Adrenal gland (tissue), 9 donors: ENCODE measurements at regions not wholly inside any gene's neighbourhood (a gene's known extent, or its start where the extent isn't known, plus 50 kb on each side); places are given as distances from the start of the nearest gene placed in this dataset.
A peak's percentile ranks its signal among the peaks of the same experiment; 100 is the strongest.
"Not testable (repeated sequence)": the region's sequence is repeated elsewhere in the genome, so short reads cannot be mapped to it uniquely, and the experiment has no call there.

Experiments used
- DNase-seq, 7 donors: peaks; one replicate each; pipeline ENCODE4 v3.0.0-alpha.2; 2019 to 2020
- H3K27ac ChIP-seq, 5 donors: fragments of 200-600 bp; sonication (generic) in 4 of 5; 1 replicate in 3 of 5; 2 replicates in 2 of 5; pipeline versions ENCODE4 v1.5.1 to v1.8.0; 2016 to 2020; ENCODE audit warnings: mild to moderate bottlenecking in 1 of 5
- H3K27me3 ChIP-seq: fragments of 200-600 bp; 2 replicates; pipeline ENCODE4 v1.8.0; 2021
- H3K36me3 ChIP-seq, 2 donors: fragments of 200-600 bp; replicated peaks in 1 of 2; 1 replicate in 1 of 2; 2 replicates in 1 of 2; pipeline versions ENCODE4 v1.5.1 to v1.8.0; 2018 to 2022
- H3K4me1 ChIP-seq, 2 donors: fragments of 200-600 bp; replicated peaks in 1 of 2; 1 replicate in 1 of 2; 2 replicates in 1 of 2; pipeline versions ENCODE4 v1.5.1 to v1.8.0; 2018 to 2021
- H3K4me3 ChIP-seq, 4 donors: fragments of 200-600 bp; sonication (generic) in 3 of 4; one replicate each; pipeline ENCODE4 v1.5.1; 2016 to 2018
- H3K9me3 ChIP-seq, 3 donors: fragments of 200-600 bp; sonication (generic) in 1 of 3; replicated peaks in 1 of 3; 1 replicate in 2 of 3; 2 replicates in 1 of 3; pipeline versions ENCODE4 v1.5.1 to v1.8.0; 2016 to 2021
- WGBS, 4 donors: extraction: QIAGEN DNeasy Blood & Tissue Kit in 2 of 4; methylation state at CpG; one replicate each; pipeline versions ENCODE4 v1.1.5 to v1.1.7; 2013 to 2017; 5-methylcytosine and 5-hydroxymethylcytosine counted together
- intact Hi-C, 2 donors: fragments of 100-400 bp; cut with DNase I; formaldehyde crosslinking; loops; one replicate each; pipeline versions ENCODE4 v1.14.1 to v1.15.0; 2022 to 2023
- donor health status: healthy with polysubstance abuse.
- donor health status: Bipolar disorder and iron deficiency.
- donor health status: DM: yes; HTN: yes; CAD: no.
- donor health status: DM: no; HTN: no; CAD: no.
- donor health status: DM: no; HTN: no; CAD: no.

GRCh38 chr22:11795979-11796378 is 3732.0 kb upstream of the OR11H1 start:
- intact Hi-C loops, DNase-seq, H3K27ac ChIP-seq, H3K4me1 ChIP-seq, H3K9me3 ChIP-seq, H3K36me3 ChIP-seq, H3K27me3 ChIP-seq, H3K4me3 ChIP-seq: not testable (repeated sequence)
- 47 to 58% methylated on average over 2 of the region's 2 CpGs; no CpG with 5 or more reads in 2 of the 4 donors for WGBS, 4 donors

- DNase-seq: peak in 1 of 7 donors; percentile 12
- H3K9me3 ChIP-seq, H3K4me1 ChIP-seq, H3K36me3 ChIP-seq, H3K4me3 ChIP-seq, H3K27me3 ChIP-seq, intact Hi-C loops, H3K27ac ChIP-seq: not testable (repeated sequence)
- 47 to 55% (median 50%) methylated on average over 3 to 9 of the region's 9 CpGs for WGBS, 4 donors
Measured at GRCh38 chr22:11815481-11815880, 3712.5 kb upstream of the OR11H1 start.

DNA sequence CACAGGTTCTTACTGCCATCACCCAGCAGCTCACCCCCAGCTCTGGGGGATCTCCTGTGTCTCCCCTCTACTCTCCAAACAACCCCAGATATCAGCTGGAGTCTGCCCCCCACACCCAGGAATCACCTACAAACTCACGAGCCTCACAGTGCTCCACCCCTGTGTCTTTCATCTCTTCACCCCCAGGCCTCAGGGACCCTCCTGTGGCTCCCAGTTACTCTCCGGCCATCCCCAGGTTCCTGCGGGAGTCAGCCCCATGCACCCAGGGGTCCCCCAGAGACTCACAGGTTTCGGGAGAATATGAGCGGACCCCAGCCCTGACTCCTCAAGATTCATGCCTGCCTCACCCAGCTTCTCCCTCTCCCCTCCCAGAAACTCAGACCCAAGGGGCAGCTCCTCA is 3709.1 kb upstream of the OR11H1 start:
- H3K9me3 ChIP-seq, H3K36me3 ChIP-seq, H3K4me1 ChIP-seq, intact Hi-C loops, H3K27me3 ChIP-seq, H3K27ac ChIP-seq, H3K4me3 ChIP-seq: not testable (repeated sequence)
- peak in 1 of 7 donors; percentile 5 for DNase-seq
- 59 to 67% methylated on average over 1 to 5 of the region's 5 CpGs; no CpG with 5 or more reads in 2 of the 4 donors for WGBS, 4 donors

DNA sequence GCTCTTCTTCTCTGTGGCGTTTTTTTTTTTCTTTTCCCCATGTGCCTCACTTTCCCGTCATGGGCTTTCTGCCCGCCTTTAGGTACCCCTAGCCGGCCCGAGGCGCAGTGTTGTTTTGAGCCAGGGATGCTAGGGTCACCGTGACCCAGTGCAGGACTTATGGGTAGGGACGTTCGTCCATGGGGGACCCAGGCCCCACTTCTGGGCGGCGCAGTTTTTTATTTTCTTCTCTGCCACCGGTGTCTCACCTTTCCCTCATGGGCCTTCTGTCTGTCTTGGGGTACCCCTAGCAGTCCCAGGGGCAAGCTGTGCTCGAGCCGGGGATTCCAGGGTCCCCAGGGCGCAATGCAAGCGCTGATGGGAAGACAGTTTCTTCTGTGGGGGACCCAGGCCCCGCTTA is 3705.7 kb upstream of the OR11H1 start:
- 33 to 77% methylated on average over 1 to 14 of the region's 17 CpGs; no CpG with 5 or more reads in 2 of the 4 donors for WGBS, 4 donors
- H3K36me3 ChIP-seq, H3K27me3 ChIP-seq, H3K4me3 ChIP-seq, DNase-seq, H3K4me1 ChIP-seq, H3K9me3 ChIP-seq, H3K27ac ChIP-seq, intact Hi-C loops: not testable (repeated sequence)

- H3K9me3 ChIP-seq, intact Hi-C loops, H3K4me1 ChIP-seq, DNase-seq, H3K27ac ChIP-seq, H3K36me3 ChIP-seq, H3K4me3 ChIP-seq, H3K27me3 ChIP-seq: not testable (repeated sequence)
- 68% methylated on average over 18 of the region's 30 CpGs; no CpG with 5 or more reads in 3 of the 4 donors for WGBS, 4 donors
Measured at GRCh38 chr22:11825009-11825408, 3703.0 kb upstream of the OR11H1 start.

DNA sequence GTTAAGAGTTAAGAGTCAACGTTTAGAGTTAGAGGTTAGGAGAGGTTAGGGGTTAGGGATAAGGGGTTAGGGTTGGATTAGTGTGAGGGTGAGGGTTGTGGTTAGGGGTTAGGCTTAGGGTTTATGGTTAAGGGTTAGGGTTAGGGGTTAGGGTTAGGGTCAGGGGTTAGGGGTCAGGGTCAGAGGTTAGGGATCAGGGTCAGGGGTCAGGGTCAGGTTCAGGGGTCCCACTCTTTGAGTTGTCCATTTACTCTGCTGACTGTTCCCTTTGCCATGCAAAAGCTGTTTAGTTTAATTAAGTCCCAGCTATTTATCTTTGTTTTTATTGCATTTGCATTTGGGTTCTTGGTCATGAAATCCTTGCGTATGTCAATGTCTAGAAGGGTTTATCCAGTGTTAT is 3702.0 kb upstream of the OR11H1 start:
- H3K27ac ChIP-seq, DNase-seq, H3K27me3 ChIP-seq, H3K36me3 ChIP-seq, H3K4me1 ChIP-seq, intact Hi-C loops, H3K4me3 ChIP-seq, H3K9me3 ChIP-seq: not testable (repeated sequence)
- WGBS, 4 donors: 14 to 86% (median 40%) methylated on average over 1 to 2 of the region's 2 CpGs; no CpG with 5 or more reads in 1 of the 4 donors

DNA sequence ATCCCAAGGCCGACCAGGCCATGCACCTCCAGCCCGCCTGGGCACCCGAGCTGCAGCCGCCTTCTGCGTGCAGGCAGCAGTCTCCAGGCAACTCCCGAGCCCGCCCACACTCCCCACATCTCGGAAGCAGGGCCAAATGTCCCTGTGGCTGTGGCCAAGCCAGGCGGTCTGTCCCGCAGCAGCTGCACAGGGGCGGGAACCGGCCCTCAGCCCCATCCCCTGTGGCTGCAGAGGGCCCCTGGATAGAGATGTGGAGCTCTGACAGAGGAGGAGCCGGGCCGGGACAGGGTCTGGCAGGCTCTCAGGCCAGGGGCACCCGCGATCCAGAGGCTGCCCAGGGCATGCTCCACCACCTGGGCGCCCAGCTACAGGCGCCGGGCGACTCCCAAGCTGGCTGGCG is 3698.6 kb upstream of the OR11H1 start:
- H3K27me3 ChIP-seq, H3K4me3 ChIP-seq, intact Hi-C loops, H3K9me3 ChIP-seq, H3K4me1 ChIP-seq, H3K36me3 ChIP-seq, H3K27ac ChIP-seq: not testable (repeated sequence)
- 52 to 67% (median 55%) methylated on average over 7 to 13 of the region's 21 CpGs; no CpG with 5 or more reads in 1 of the 4 donors for WGBS, 4 donors
- DNase-seq: peak in 6 of 7 donors; percentile 0 to 50 (median 15)
